DOHH2 (cell line): ENCODE measurements at regions not wholly inside any gene's neighbourhood (a gene's known extent, or its start where the extent isn't known, plus 50 kb on each side); places are given as distances from the start of the nearest gene placed in this dataset.
"Not testable (repeated sequence)": the region's sequence is repeated elsewhere in the genome, so short reads cannot be mapped to it uniquely, and the experiment has no call there.

Experiments
- H3F3A ChIP-seq: fragments of 200-600 bp; sonication (generic), shearing (Covaris generic); 2 replicates; pipeline ENCODE4 v1.6.0; 2016; ENCODE audit warnings: antibody characterized with exemption, mild to moderate bottlenecking; ENCODE audit not compliant: control insufficient read depth, insufficient read depth
- H3K27ac ChIP-seq: fragments of 200-600 bp; sonication (generic); 2 replicates; pipeline ENCODE4 v1.5.1; 2014; ENCODE audit warnings: low read depth, mild to moderate bottlenecking, low read length, moderate library complexity
- H3K27me3 ChIP-seq: fragments of 200-600 bp; sonication (generic); 2 replicates; pipeline ENCODE4 v1.6.1; 2014; ENCODE audit warnings: mild to moderate bottlenecking, low read length, mixed read lengths; ENCODE audit not compliant: control insufficient read depth
- H3K36me3 ChIP-seq: fragments of 200-600 bp; sonication (generic); 2 replicates; pipeline ENCODE4 v1.6.1; 2014; ENCODE audit warnings: mild to moderate bottlenecking, low read length, moderate library complexity, mixed read lengths; ENCODE audit not compliant: control insufficient read depth
- H3K4me1 ChIP-seq: fragments of 200-600 bp; sonication (generic); 2 replicates; pipeline ENCODE4 v1.6.1; 2014; ENCODE audit warnings: mild to moderate bottlenecking, low read length, mixed read lengths; ENCODE audit not compliant: control insufficient read depth
- H3K4me2 ChIP-seq: fragments of 200-600 bp; sonication (generic); 2 replicates; pipeline ENCODE4 v1.6.0; 2014; ENCODE audit warnings: mild to moderate bottlenecking, low read length, moderate library complexity
- H3K4me3 ChIP-seq: fragments of 200-600 bp; sonication (generic); 2 replicates; pipeline ENCODE4 v1.5.1; 2014; ENCODE audit warnings: mild to moderate bottlenecking, low read length, mixed read lengths
- H3K79me2 ChIP-seq: fragments of 200-600 bp; sonication (generic); 2 replicates; pipeline ENCODE4 v1.6.1; 2014; ENCODE audit warnings: mild to moderate bottlenecking, low read length, mixed read lengths; ENCODE audit not compliant: control insufficient read depth
- H3K9me2 ChIP-seq: fragments of 200-600 bp; sonication (generic); replicated peaks from 2 replicates; pipeline ENCODE4 v1.6.1; 2014; ENCODE audit warnings: mild to moderate bottlenecking, low read length, mixed read lengths; ENCODE audit not compliant: control insufficient read depth
- H3K9me3 ChIP-seq: fragments of 200-600 bp; sonication (generic); 2 replicates; pipeline ENCODE4 v1.6.1; 2014; ENCODE audit warnings: antibody characterized with exemption, low read length, mixed read lengths; ENCODE audit not compliant: control insufficient read depth, insufficient read depth
- H4K20me1 ChIP-seq: fragments of 200-600 bp; sonication (generic); 2 replicates; pipeline ENCODE4 v1.6.0; 2014; ENCODE audit warnings: low read depth, mild to moderate bottlenecking, antibody characterized with exemption, low read length, moderate library complexity; ENCODE audit not compliant: control insufficient read depth, insufficient read depth
- EZH2phosphoT487 ChIP-seq: fragments of 200-600 bp; sonication (generic); IDR thresholded peaks from 2 replicates; pipeline ENCODE4 v1.6.1; 2017; ENCODE audit warnings: borderline replicate concordance, mild to moderate bottlenecking, antibody characterized with exemption, low read length, moderate library complexity, mixed read lengths
- TF ChIP-seq, protein P1 (sequence below): fragments of 200-600 bp; sonication (generic); IDR thresholded peaks from one replicate; pipeline ENCODE4 v1.5.1; 2014; ENCODE audit warnings: antibody characterized with exemption, mild to moderate bottlenecking, low read depth, low read length; ENCODE audit not compliant: poor library complexity, severe bottlenecking

DNA sequence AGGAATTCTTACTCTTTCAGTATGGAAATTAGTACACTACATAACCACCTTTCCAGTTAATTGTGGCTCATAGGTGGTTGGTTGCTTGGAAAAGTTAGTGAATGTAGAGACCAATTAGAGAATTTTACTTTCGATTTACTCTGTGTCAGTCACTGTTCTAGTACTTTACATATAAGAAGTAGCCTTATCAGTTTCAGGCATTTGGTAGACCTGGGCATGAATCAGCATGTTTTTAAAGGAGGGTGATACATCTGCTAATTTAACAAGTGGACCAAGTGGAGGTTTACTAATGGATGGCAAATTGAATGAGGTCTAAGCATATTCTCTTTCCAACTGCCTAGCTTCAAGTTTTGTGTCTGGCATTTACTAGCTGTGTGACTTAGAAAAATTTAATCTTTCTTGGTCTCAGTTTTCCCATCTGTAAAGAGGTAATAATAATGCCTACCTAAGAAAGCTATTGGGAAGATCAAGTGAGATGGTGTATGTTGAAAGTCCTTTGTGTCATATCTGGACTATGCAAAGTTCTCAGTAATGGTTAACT is 1158.6 kb downstream of the PLA2G4A start:
- H3F3A ChIP-seq: no peaks in the 10 kb centered on the region
- H3K27me3 ChIP-seq: no peaks in the 10 kb centered on the region
- H3K9me3 ChIP-seq: no peaks in the 10 kb centered on the region
- H3K36me3 ChIP-seq: no peaks in the 10 kb centered on the region
- H3K9me2 ChIP-seq: no peaks in the 10 kb centered on the region
- TF ChIP-seq EZH2phosphoT487: no peak
- TF ChIP-seq, protein P1, sequence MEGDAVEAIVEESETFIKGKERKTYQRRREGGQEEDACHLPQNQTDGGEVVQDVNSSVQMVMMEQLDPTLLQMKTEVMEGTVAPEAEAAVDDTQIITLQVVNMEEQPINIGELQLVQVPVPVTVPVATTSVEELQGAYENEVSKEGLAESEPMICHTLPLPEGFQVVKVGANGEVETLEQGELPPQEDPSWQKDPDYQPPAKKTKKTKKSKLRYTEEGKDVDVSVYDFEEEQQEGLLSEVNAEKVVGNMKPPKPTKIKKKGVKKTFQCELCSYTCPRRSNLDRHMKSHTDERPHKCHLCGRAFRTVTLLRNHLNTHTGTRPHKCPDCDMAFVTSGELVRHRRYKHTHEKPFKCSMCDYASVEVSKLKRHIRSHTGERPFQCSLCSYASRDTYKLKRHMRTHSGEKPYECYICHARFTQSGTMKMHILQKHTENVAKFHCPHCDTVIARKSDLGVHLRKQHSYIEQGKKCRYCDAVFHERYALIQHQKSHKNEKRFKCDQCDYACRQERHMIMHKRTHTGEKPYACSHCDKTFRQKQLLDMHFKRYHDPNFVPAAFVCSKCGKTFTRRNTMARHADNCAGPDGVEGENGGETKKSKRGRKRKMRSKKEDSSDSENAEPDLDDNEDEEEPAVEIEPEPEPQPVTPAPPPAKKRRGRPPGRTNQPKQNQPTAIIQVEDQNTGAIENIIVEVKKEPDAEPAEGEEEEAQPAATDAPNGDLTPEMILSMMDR: no peak
- H3K27ac ChIP-seq: no peak overlapping the region
- no peak overlapping the region for H3K4me2 ChIP-seq
- no peak overlapping the region for H3K4me3 ChIP-seq
- no peaks in the 10 kb centered on the region for H3K4me1 ChIP-seq
- H3K79me2 ChIP-seq: no peaks in the 10 kb centered on the region
- no peaks in the 10 kb centered on the region for H4K20me1 ChIP-seq

DNA sequence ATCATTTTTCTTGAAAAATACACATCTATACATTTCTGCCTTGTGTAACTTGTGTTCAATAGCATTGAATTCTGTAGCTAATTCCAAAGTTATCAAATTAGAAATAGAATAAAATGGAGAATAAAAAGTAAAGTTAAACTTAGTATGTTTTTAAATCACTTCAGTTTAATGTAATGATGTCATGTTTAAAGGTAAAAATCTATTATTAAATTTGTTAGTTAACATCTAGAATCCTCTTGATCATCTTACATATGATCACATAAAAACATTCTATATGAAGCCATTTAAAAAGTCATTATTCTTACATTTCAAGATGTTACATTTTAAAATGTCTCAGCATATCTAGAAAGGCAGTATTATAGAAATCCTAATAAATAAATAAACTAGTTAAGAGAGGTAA is 1163.2 kb downstream of the PLA2G4A start:
- Histone ChIP-seq H3K36me3 (no peaks in the 10 kb centered on the region), H3F3A (no peaks in the 10 kb centered on the region), H3K27me3 (no peaks in the 10 kb centered on the region), H3K4me3 (no peak overlapping the region), H3K9me3 (no peaks in the 10 kb centered on the region), H3K27ac (no peak overlapping the region), H3K4me1 (no peaks in the 10 kb centered on the region), H3K79me2 (no peaks in the 10 kb centered on the region), H4K20me1 (no peaks in the 10 kb centered on the region), H3K4me2 (no peak overlapping the region), H3K9me2 (no peaks in the 10 kb centered on the region)
- TF ChIP-seq, protein P1: no peak
- no peak for TF ChIP-seq EZH2phosphoT487

DNA sequence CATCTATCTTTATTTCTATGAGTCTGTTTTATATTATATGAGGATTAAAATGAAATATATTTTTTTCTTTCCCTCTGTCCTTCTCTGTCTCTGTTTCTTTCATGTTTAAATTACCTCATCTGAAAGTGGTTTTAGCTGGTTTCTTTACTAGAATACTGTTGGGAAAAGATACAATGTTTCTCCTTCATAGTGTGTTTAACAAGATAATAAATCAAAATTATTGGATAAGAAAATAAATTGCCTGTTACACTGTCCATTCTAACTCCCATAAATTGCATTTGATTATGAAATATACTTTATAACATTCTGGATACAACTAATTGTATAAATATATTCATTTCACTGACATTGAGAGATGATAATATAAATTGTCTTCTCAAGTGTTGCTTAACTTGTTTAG is 1168.0 kb downstream of the PLA2G4A start:
- H3K4me1 ChIP-seq: no peaks in the 10 kb centered on the region
- no peaks in the 10 kb centered on the region for H3K9me3 ChIP-seq
- H3K4me3 ChIP-seq: no peak overlapping the region
- no peaks in the 10 kb centered on the region for H3F3A ChIP-seq
- TF ChIP-seq EZH2phosphoT487: no peak
- TF ChIP-seq, protein P1: no peak
- H4K20me1 ChIP-seq: no peaks in the 10 kb centered on the region
- no peaks in the 10 kb centered on the region for H3K9me2 ChIP-seq
- no peak overlapping the region for H3K27ac ChIP-seq
- H3K79me2 ChIP-seq: no peaks in the 10 kb centered on the region
- no peaks in the 10 kb centered on the region for H3K27me3 ChIP-seq
- no peaks in the 10 kb centered on the region for H3K36me3 ChIP-seq
- H3K4me2 ChIP-seq: no peak overlapping the region

- Histone ChIP-seq H3K4me2 (no peak overlapping the region), H3K36me3 (no peaks in the 10 kb centered on the region), H3K9me3 (no peaks in the 10 kb centered on the region), H3K27ac (no peak overlapping the region), H3K27me3 (no peaks in the 10 kb centered on the region), H3F3A (no peaks in the 10 kb centered on the region), H3K79me2 (no peaks in the 10 kb centered on the region), H3K9me2 (no peaks in the 10 kb centered on the region), H3K4me3 (no peak overlapping the region), H3K4me1 (no peaks in the 10 kb centered on the region), H4K20me1 (no peaks in the 10 kb centered on the region)
- TF ChIP-seq, protein P1: no peak
- no peak for TF ChIP-seq EZH2phosphoT487
Observed at GRCh38 chr1:187999973-188000372, 1171.2 kb downstream of the PLA2G4A start.

DNA sequence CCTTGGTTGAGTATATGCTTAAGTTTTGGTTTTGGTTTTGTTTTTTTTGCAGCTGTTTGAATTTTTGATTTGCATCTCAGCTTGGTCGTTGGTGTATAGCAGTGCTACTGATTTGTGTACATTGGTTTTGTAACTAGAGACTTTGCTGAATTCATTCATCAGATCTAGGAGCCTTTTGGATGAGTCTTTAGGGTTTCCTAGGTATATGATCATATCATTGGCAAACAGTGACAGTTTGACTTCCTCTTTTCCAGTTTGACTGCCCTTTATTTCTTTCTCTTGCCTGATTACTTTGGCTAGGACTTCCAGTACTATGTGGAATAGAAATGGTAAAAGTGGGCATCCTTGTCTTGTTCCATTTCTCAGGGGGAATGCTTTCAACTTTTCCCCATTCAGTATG is 1174.9 kb downstream of the PLA2G4A start:
- H3K27me3 ChIP-seq, H3K4me1 ChIP-seq, H3K9me2 ChIP-seq, H3F3A ChIP-seq, H3K27ac ChIP-seq, H3K4me2 ChIP-seq, H4K20me1 ChIP-seq, H3K79me2 ChIP-seq, H3K36me3 ChIP-seq, H3K9me3 ChIP-seq, H3K4me3 ChIP-seq: not testable (repeated sequence)
